ENCODE measurements at regions not wholly inside any gene's neighbourhood (a gene's known extent, or its start where the extent isn't known, plus 50 kb on each side); places are given as distances from the start of the nearest gene placed in this dataset.
A peak's percentile ranks its signal among the peaks of the same experiment; 100 is the strongest.
"Not testable (repeated sequence)": the region's sequence is repeated elsewhere in the genome, so short reads cannot be mapped to it uniquely, and the experiment has no call there.

GRCh38 chr2:109669731-109670130 is 55.6 kb downstream of the SOWAHC start:
- DNase-seq, result no peak

- DNase-seq, result no peak
Measured at GRCh38 chr2:109670556-109671411, 56.6 kb downstream of the SOWAHC start.

- no peak for DNase-seq
Measured at GRCh38 chr2:109674894-109675534, 60.9 kb downstream of the SOWAHC start.

GRCh38 chr2:109675666-109676345 is 61.6 kb downstream of the SOWAHC start:
- no peak for DNase-seq

- no peak for DNase-seq
Measured at GRCh38 chr2:109676346-109676902, 62.3 kb downstream of the SOWAHC start.

- not testable (repeated sequence) for DNase-seq
Measured at GRCh38 chr2:109677121-109677731, 63.1 kb downstream of the SOWAHC start.

- no peak for DNase-seq
Measured at GRCh38 chr2:109677835-109678580, 63.8 kb downstream of the SOWAHC start.

- DNase-seq, result not testable (repeated sequence)
Measured at GRCh38 chr2:109678724-109679201, 64.6 kb downstream of the SOWAHC start.

- no peak for DNase-seq
Measured at GRCh38 chr2:109679225-109679624, 65.1 kb downstream of the SOWAHC start.

- DNase-seq, result no peak
Measured at GRCh38 chr2:109679626-109680025, 65.5 kb downstream of the SOWAHC start.

GRCh38 chr2:109680523-109681297 is 66.5 kb downstream of the SOWAHC start:
- DNase-seq, result no peak

GRCh38 chr2:109681633-109682380 is 67.6 kb downstream of the SOWAHC start:
- DNase-seq, result no peak

GRCh38 chr2:109683452-109683851 is 69.3 kb downstream of the SOWAHC start:
- no peak for DNase-seq

- no peak for DNase-seq
Measured at GRCh38 chr2:109685453-109685852, 71.3 kb downstream of the SOWAHC start.

- DNase-seq, result no peak
Measured at GRCh38 chr2:109686921-109687320, 72.8 kb downstream of the SOWAHC start.

- peak; percentile 58 for DNase-seq
Measured at GRCh38 chr2:109689182-109689930, 75.2 kb downstream of the SOWAHC start.

- no peak for DNase-seq
Measured at GRCh38 chr2:109689973-109690372, 75.8 kb downstream of the SOWAHC start.

GRCh38 chr2:109690457-109690821 is 76.3 kb downstream of the SOWAHC start:
- no peak for DNase-seq
